ENCODE measurements at regions not wholly inside any gene's neighbourhood (a gene's known extent, or its start where the extent isn't known, plus 50 kb on each side); places are given as distances from the start of the nearest gene placed in this dataset.

DNA sequence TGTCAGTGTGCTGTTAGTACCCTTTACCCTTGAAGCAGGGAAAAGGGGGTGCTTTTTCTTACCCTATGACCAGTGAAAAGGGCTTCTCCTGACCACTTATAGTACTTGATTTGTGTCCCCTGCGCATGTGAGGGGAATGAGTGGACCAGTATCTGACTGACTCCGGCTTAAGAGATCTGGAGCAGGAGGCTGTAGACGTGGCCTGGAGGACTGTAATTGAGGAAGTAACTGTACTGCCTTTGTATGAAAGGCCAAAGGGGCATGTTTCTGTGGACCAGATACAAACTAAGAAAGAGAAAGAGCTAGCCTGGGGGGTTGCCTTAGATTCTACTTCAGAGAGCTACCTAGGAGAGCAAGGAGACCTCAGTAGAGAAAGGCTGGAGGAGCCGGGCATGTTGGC lies 89.9 kb upstream of the TBL1XR1 start:
- no peak overlapping the region for H2AFZ ChIP-seq
- CTCF ChIA-PET: no interaction called here
- no peak overlapping the region for H3K27ac ChIP-seq
- H3F3A ChIP-seq (ENCODE audit: insufficient read depth, low read depth): peaks cover 21% of the 10 kb centered on the region
- POLR2A ChIA-PET (ENCODE audit: unreplicated experiment): no interaction called here
- no peaks in the 10 kb centered on the region for H4K20me1 ChIP-seq (ENCODE audit: insufficient read depth)
- H3K9me2 ChIP-seq (ENCODE audit: insufficient read depth): no peaks in the 10 kb centered on the region
- intact Hi-C loops (cut with micrococcal nuclease; ENCODE audit: unreplicated experiment): loop anchor here (2.0 to 10.0 kb wide), 4 partner anchors 58 to 458 kb away; no protein-coding TSS in a partner anchor
- BruUV-seq (replicated peaks): no TSS peak
- H3K27me3 ChIP-seq (ENCODE audit: insufficient read depth, low read depth): no peaks in the 10 kb centered on the region
- no peaks in the 10 kb centered on the region for H3K9me3 ChIP-seq (ENCODE audit: insufficient read depth, low read depth)
- H3K79me2 ChIP-seq (ENCODE audit: low read depth): no peaks in the 10 kb centered on the region
- no peak overlapping the region for H3K4me3 ChIP-seq
- H3K4me1 ChIP-seq (replicated peaks; ENCODE audit: insufficient read depth): peaks cover 42% of the 10 kb centered on the region
- no peaks in the 10 kb centered on the region for H3K36me3 ChIP-seq (ENCODE audit: low read depth)
- H3K4me2 ChIP-seq: no peak overlapping the region
- DNase-seq: no peak
- TF ChIP-seq, protein P1, sequence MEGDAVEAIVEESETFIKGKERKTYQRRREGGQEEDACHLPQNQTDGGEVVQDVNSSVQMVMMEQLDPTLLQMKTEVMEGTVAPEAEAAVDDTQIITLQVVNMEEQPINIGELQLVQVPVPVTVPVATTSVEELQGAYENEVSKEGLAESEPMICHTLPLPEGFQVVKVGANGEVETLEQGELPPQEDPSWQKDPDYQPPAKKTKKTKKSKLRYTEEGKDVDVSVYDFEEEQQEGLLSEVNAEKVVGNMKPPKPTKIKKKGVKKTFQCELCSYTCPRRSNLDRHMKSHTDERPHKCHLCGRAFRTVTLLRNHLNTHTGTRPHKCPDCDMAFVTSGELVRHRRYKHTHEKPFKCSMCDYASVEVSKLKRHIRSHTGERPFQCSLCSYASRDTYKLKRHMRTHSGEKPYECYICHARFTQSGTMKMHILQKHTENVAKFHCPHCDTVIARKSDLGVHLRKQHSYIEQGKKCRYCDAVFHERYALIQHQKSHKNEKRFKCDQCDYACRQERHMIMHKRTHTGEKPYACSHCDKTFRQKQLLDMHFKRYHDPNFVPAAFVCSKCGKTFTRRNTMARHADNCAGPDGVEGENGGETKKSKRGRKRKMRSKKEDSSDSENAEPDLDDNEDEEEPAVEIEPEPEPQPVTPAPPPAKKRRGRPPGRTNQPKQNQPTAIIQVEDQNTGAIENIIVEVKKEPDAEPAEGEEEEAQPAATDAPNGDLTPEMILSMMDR (conservative IDR thresholded peaks at IDR 0.05): no peak
- TF ChIP-seq EZH2 (IDR thresholded peaks at IDR 0.05; ENCODE audit: low read depth): no peak

DNA sequence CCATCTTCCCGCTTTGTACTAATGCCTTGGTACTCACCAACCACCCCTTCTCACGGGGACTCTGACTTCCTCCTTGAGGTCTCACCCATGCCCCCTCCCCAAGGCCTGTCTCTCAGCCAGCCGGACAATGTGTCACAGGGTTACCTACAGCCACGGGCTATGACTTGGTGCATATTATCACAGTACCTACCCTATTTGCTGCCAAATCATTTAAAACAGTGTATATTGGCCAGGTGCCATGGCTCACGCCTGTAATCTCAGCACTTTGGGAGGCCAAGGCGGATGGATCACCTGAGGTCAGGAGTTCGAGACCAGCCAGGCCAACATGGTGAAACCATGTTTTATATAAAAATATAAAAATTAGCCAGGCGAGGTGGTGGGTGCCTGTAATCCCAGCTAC lies 93.4 kb upstream of the TBL1XR1 start:
- no peak overlapping the region for H2AFZ ChIP-seq
- TF ChIP-seq, protein P1 (conservative IDR thresholded peaks at IDR 0.05): no peak
- no peak for TF ChIP-seq EZH2 (IDR thresholded peaks at IDR 0.05; ENCODE audit: low read depth)
- H4K20me1 ChIP-seq (ENCODE audit: insufficient read depth): no peaks in the 10 kb centered on the region
- no peak overlapping the region for H3K4me3 ChIP-seq
- H3K9me2 ChIP-seq (ENCODE audit: insufficient read depth): no peaks in the 10 kb centered on the region
- H3K36me3 ChIP-seq (ENCODE audit: low read depth): no peaks in the 10 kb centered on the region
- H3K27me3 ChIP-seq (ENCODE audit: insufficient read depth, low read depth): no peaks in the 10 kb centered on the region
- BruUV-seq (replicated peaks): no TSS peak
- H3K4me2 ChIP-seq: no peak overlapping the region
- no peaks in the 10 kb centered on the region for H3K79me2 ChIP-seq (ENCODE audit: low read depth)
- no peaks in the 10 kb centered on the region for H3K9me3 ChIP-seq (ENCODE audit: insufficient read depth, low read depth)
- H3K4me1 ChIP-seq (replicated peaks; ENCODE audit: insufficient read depth): peaks cover 34% of the 10 kb centered on the region
- peaks cover 25% of the 10 kb centered on the region for H3F3A ChIP-seq (ENCODE audit: insufficient read depth, low read depth)
- no peak overlapping the region for H3K27ac ChIP-seq
- ChIA-PET CTCF (no interaction called here), POLR2A (ENCODE audit: unreplicated experiment) (no interaction called here)
- intact Hi-C loops (cut with micrococcal nuclease; ENCODE audit: unreplicated experiment): loop anchor here (10.0 kb wide), 1 partner anchor 524 kb away; no protein-coding TSS in a partner anchor
- DNase-seq: no peak

DNA sequence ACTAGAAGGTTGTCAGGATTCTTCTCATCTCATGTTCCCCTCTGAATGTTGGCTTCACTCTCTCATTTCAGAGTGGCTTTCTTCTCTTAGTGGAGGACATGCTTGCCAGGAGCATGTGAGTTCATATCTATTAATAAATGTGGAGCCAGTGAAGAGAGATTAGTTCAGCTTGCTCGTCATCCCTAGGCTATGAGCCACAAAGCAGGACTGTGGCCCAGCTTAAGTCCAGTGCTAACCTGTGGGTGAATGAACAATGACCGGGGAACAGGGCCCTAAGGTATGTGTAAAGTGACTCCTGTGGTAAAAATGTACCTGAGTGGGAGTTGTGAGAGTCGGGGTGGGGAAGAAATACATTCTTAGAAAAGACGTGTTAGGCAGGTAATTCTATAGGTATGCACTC lies 96.9 kb upstream of the TBL1XR1 start:
- no peaks in the 10 kb centered on the region for H3K27me3 ChIP-seq (ENCODE audit: insufficient read depth, low read depth)
- H4K20me1 ChIP-seq (ENCODE audit: insufficient read depth): no peaks in the 10 kb centered on the region
- no peak overlapping the region for H3K4me2 ChIP-seq
- H3K4me1 ChIP-seq (replicated peaks; ENCODE audit: insufficient read depth): peaks cover 23% of the 10 kb centered on the region
- ChIA-PET CTCF (interaction anchor here (0.7 kb wide), 1 partner anchor 77 kb away, joined by 6 read pairs; no protein-coding TSS in a partner anchor), POLR2A (ENCODE audit: unreplicated experiment) (interaction anchor here (0.6 to 1.5 kb wide), 7 partner anchors 8 to 243 kb away, joined by 3 to 17 read pairs (median 3); no protein-coding TSS in a partner anchor)
- TF ChIP-seq, protein P1 (conservative IDR thresholded peaks at IDR 0.05): no peak
- TF ChIP-seq EZH2 (IDR thresholded peaks at IDR 0.05; ENCODE audit: low read depth): no peak
- 0 out of 2 replicates have a peak overlapping the region, but pooled peaks have one; percentile 25 for H2AFZ ChIP-seq
- peak; percentile 69 to 71 for DNase-seq
- no peaks in the 10 kb centered on the region for H3K36me3 ChIP-seq (ENCODE audit: low read depth)
- intact Hi-C loops (cut with micrococcal nuclease; ENCODE audit: unreplicated experiment): loop anchor here (2.0 to 10.0 kb wide), 6 partner anchors 155 to 1089 kb away; no protein-coding TSS in a partner anchor
- H3K9me3 ChIP-seq (ENCODE audit: insufficient read depth, low read depth): no peaks in the 10 kb centered on the region
- peaks cover 16% of the 10 kb centered on the region; the same call in 1 of the 2 replicates for H3F3A ChIP-seq (ENCODE audit: insufficient read depth, low read depth)
- no peak overlapping the region for H3K4me3 ChIP-seq
- peak overlapping the region; percentile 57; the same call in 1 of the 2 replicates for H3K27ac ChIP-seq
- BruUV-seq (replicated peaks): no TSS peak
- H3K79me2 ChIP-seq (ENCODE audit: low read depth): no peaks in the 10 kb centered on the region
- H3K9me2 ChIP-seq (ENCODE audit: insufficient read depth): no peaks in the 10 kb centered on the region

Data from PC-9 (cell line).